Dermis blood vessel endothelial cell (primary cell): ENCODE measurements at regions not wholly inside any gene's neighbourhood (a gene's known extent, or its start where the extent isn't known, plus 50 kb on each side); places are given as distances from the start of the nearest gene placed in this dataset.

Experiments
- DNase-seq: peaks from one replicate; pipeline ENCODE4 v3.0.0; 2010

DNA sequence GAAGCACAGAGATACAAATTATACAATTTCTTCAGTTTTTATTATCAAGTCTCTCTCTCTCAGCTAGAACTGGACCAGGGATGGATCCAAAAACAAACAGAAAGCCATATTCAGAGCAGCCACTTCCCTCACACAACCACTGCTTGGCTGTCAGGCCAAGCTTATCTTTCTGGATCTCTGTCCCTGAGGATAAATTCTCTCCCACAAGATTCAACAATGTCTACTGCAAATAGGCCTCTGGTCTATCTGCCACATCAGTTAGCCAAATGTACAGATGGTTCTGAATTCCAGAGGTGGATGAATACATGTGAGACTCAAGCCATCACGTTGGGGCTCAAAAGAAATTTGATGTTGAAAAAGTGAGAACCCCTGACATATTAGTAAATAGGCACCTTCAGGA, 350.9 kb downstream of the LTN1 start:
- no peak for DNase-seq

DNA sequence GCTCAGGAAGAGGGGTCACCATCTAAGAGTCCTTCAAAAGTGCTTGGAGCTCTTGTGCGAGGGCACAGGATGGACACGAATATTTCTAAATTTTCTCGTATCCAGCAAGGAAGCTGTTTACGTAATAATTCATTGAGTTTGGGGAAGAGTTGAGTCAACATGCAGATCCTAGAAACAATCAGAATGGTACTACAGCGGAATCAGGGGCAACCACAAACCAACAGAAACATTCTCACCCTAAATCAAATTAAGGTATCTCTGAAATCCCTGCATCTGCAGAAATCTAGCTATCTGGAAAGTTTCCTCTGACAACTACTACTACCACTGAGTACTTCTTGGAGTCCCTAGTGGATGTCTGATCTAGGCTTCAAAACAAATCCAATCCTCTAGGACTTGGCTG, 352.4 kb downstream of the LTN1 start:
- no peak for DNase-seq

DNA sequence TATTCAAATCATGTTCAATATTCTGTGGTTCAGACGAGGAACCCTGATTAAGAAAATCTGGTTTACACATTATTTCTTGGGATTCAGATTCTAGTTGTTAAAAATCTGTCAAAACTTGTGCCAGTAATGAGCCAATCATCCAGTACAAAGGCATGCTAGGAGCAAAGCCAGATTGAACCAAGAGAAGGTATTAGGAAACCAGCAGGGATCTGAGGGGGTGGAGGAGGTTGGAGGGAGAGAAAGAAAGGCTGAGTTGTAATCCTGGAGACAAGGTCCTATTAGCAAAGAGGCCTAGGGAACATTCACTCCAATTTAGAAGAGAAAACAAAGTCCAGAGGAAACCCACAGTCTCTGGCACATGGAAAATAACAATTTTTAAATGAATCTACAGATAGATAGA, 352.9 kb downstream of the LTN1 start:
- DNase-seq, result no peak

- DNase-seq, result peak; percentile 94
Observed at GRCh38 chr21:28636752-28637691, 355.7 kb downstream of the LTN1 start.

DNA sequence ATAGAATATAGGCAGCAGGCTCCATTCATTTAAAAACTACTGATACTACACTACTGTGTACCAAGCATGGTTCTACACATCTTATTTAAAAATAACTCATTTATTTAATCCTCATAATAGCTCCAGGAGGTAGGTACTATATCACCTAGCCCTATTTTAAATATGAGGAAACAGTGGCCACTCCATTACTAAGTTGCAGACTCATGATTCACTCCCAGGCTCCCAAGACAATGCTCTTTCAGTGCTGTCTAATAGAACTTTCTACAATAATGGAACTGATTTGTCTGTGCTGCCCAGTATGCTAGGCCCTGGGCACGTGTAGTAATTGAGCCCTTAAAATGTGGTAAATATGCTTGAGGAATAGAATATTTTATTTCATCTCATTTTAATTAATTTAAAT, 357.1 kb downstream of the LTN1 start:
- DNase-seq, result peak; percentile 29

DNA sequence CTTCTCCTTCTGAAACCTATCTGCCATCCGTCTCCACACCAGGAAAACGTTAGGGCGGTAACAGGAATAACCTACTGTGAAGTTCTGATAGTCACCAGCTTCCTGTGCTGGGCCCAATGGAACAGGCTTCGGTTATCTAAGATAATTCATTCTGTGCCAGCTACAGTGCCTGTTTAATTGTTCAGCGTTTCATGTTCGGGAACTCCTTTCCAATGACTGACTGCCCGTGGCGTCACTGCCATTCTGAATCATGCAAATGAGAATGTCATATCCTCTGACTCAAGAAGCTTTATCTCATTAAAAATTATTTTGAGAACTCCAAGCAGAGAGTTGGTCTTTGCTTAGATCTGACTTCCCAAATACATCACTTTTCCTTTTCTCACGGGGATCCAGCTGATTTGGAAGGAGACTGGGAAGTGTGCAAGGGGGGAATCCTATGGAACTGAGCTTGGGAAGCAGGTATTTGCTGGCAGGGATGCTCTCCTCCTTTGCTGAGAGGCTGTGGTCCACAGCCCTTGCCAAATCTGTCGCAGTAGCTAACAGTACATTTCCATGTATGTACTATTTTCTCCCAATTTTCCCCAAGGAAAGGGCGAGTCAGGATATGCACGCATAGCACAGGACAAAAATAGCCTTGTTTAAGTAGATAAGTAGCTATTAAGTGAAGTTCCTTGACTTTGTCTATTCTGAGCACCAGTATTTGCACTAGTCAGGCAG, 358.7 kb downstream of the LTN1 start:
- peak; percentile 94 for DNase-seq

GRCh38 chr21:28632755-28633408, 359.8 kb downstream of the LTN1 start:
- DNase-seq, result peak; percentile 44

GRCh38 chr21:28627691-28628090, 365.0 kb downstream of the LTN1 start:
- no peak for DNase-seq

GRCh38 chr21:28627261-28627660, 365.4 kb downstream of the LTN1 start:
- DNase-seq, result no peak

DNA sequence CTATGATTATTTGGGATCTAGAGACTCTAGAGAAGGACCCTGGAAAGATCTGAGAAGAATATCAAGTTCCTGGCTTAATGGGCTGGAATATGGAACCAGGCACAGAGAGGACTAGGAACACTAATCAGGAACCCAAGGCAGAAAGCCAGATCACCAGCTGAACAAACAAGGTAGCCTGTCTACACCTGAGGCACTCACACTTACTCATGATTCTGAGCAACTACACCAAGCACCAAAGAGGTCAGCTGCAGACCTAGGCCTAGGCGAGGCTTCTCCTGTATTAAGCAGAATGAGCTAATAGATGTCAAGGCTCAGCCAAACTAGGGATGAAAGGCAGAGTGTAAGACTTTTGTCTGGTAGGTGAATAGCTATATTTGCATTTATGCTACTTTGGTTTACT, 368.1 kb downstream of the LTN1 start:
- DNase-seq, result no peak

DNA sequence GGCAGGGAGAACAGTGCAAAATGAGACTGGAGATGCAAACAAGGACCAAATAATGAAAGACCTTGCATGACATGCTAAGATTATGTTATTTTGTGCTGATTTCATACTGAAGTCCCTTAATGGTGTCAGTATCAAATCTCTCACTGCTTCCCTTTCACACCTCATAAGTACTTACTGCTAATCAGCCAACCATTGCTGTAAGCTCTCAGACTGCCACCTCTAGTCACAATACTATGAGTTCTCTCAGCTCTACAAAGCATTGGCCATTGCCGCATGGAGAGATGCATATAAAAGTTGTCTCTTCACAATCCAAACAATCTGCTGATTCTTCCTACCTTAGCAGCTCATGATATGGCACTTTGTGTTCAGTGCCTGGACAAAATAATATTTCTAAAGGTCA, 375.4 kb downstream of the LTN1 start:
- DNase-seq, result no peak

- no peak for DNase-seq
Observed at GRCh38 chr21:28615276-28615675, 377.4 kb downstream of the LTN1 start.

DNA sequence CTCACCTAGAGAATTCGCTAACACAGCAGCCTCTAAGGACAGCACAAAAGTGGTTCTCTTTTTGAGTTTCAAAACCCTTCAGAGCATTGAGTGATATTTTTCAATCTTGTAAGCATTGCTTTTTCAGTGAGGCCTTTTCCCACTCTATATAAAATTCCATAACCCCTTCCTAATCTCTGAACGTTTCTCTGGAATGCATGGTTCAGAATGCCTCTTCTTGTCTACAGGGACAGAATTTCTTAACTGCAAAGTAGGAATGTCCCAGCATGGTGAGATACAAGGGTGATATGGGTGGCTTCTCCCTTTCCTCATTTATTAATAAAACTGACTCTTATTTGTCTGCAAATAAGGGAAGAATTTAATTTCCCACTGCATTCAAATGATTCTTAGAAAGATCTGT, 377.9 kb downstream of the LTN1 start:
- no peak for DNase-seq

GRCh38 chr21:28608646-28609045, 384.0 kb downstream of the LTN1 start:
- DNase-seq, result no peak

- DNase-seq, result no peak
Observed at GRCh38 chr21:28607545-28607944, 385.1 kb downstream of the LTN1 start.

DNA sequence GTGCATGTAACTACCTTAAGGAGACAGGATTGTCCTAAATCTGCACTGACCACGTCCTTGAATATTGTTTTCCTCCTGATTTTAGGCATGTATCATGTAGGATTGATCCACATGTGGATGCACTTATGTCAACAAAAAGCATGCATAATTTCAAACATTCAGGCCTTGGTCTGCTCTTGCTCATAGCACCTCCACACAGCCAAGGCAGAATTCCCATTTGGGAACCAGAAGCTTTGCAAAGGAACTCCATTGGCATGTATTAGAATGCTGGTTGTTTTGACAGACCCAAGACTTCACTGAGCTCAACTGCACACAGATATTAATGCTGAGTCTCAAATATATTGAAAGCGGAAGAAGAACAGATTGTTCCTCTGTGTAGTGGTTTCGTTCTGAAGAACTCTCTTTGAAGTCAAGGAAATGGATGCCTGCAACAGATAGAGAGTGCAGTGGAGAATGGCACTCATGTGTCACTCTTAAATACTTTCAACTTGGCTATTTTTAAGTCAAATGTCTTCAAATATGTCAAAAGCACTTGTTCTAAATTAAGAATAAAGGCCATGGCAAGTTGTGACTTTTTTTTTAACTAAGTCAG, 387.6 kb downstream of the LTN1 start:
- DNase-seq, result no peak

GRCh38 chr21:28602546-28602945, 390.1 kb downstream of the LTN1 start:
- DNase-seq, result no peak

DNA sequence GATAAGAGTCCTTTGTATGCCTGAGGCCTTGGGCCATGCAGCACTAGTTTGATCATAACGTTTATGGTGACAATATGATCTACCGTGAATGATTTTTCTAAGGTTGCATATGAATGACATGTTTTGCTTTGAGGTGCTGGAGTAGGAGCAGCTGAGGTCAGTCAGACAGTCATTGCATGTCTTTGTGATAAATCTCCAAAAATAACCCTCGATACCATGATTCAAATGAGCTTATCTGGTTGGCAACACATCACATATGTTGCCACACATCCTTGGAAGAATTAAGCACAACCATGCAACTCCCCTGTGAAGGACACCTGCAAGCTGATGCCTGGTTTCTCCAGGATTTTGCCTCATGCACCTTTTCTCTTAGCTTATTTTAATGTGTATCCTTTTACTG, 394.5 kb downstream of the LTN1 start:
- DNase-seq, result no peak

DNA sequence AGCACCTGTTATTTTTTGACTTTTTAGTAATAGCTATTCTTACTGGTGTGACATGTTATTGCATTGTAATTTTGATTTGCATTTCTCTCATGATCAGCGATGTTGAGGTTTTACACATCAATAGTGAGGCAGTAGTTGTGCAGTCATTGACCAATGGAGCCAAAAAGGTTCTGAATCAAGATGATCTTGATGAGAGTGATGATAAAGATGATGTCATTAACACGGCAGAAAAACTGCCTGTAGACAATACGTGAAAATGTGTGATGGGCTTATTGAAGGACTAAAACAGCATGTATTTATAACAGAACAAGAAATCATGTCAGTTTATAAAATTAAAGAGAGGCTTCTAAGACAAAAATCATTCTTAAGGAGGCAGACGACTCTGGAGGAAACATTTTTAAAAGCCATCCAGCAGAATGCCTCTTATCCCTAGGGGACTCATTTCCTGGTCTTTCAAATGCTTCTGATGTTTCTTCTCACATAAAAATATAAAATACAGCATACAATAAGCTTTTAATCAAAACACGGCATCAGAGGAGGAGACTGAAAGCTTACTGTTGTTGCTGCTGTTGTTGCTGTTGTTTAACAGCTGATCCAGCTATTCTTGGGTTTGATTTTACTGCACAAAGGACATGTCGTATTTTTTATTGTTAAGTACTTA, 400.3 kb downstream of the LTN1 start:
- DNase-seq, result no peak

DNA sequence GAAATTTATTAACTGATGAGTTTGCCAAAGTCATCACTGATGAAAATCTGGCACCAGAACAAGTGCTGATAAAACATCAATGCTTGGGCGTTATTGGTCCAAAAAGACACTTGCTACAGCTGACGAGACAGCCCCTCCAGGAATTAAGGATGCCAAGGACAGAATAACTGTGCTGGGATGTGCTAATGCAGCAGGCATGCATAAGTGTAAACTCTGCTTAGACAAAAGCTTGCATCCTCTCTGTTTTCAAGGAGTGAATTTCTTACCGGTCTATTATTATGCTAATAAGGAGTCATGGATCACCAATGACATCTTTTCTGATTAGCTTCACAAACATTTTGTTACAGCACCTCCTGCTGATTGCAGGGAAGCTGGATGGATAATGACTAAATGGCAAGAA, 402.0 kb downstream of the LTN1 start:
- DNase-seq, result no peak

DNA sequence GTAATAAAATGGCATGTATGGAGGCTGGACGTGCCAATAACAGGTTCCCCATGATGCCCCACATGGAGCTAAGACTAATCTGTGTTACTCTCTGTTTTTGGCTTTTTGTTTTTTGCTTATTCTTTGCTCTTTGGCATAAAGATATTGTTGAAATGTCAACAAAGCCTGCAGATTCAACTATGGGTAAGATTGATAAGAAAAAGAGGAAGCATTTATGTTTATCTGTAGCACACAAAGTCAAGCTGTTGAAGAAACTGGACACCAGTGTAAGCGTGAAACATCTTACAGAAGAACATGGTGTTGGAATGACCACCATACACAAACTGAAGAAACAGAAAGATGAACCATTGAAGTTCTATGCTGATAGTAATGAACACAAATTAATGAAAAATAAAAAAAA, 402.7 kb downstream of the LTN1 start:
- DNase-seq, result no peak

DNA sequence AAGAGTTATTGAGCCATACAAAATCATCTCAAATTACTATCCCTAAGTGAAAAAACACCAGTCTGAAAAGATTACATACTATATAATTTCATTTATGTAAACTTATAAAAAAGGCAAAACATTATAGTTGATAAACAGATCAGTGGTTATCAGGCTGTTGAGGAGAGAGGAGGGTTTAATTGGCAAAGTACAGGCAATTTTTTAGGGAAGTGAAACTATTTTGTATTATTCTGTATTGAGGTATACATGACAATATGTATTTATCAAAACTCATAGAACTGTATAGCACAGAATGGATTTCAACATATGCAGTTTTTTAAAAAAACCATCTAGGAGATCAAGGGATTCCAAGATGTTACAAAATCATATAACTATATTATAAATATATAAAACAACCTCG, 403.7 kb downstream of the LTN1 start:
- no peak for DNase-seq

DNA sequence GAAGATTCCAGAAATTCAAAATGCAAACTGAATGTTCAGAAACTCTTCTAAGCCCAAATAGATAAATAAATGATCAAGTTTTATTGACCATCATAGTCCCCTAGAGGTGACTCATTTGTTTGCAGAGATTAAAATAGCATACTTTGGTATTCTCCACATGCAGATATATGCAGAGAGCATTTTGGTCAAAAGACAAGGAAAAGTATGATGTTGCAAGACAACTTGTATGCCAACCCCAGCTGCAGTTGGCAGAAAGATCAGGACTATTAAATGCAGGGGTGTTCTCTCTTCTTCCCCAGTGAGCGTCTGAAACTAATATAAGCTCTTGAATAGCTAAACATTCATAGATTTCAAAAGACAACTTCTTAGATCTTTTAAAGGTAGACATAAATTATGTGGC, 404.9 kb downstream of the LTN1 start:
- DNase-seq, result no peak
